GM19452 (cell line): ENCODE measurements at regions not wholly inside any gene's neighbourhood (a gene's known extent, or its start where the extent isn't known, plus 50 kb on each side); places are given as distances from the start of the nearest gene placed in this dataset.

Experiments used
- ATAC-seq: cut with Tn5 transposase; IDR thresholded peaks from one replicate; pipeline ENCODE4 v1.9.1; 2021; ENCODE audit not compliant: unreplicated experiment

DNA sequence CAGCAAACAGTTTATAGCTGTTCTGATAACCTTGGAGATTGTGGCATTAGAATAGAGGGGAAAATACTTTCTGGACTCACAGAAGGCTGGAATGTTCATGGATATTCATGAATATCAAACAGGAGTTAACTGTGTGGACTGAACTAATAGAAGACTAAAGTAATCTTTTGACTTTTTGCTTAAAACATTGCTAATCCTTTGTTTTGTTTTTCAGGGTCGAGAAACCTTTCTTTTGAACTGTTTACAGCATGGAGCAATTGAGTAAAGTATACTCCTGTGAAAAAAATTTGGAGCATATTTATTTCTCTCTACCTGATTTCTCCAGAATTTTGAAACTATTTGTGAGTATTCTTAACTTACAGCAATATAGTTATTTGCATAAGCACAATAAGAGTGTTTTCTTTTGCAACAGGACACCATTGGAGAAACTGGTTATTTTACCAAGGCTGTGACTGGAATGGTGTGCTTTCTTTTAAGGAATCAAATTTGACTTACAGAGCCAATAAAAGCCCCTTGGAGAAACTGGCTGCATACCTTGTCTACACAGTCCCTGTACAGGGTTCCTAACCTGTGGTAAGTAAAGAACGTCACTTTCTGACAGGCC, 821.6 kb downstream of the TBC1D22A start:
- ATAC-seq, result no peak

DNA sequence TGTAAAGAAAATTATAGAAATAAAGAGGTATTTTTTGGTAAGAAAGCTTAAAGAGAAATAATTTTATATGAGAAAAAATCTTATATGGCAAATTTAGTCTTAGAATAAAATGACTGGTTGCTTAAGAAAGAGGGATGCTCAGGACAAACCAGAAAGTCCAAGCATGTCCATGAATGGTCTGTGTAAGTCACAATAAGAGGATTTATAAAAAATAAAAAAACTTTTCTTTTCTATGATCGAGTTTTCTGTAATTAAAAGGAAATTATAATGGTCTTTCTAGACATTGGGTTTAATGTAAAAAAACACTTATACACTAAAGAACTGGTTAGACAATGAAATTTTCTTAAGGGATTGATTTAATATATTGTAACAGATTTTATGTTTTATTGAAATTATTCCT, 819.6 kb downstream of the TBC1D22A start:
- no peak for ATAC-seq

DNA sequence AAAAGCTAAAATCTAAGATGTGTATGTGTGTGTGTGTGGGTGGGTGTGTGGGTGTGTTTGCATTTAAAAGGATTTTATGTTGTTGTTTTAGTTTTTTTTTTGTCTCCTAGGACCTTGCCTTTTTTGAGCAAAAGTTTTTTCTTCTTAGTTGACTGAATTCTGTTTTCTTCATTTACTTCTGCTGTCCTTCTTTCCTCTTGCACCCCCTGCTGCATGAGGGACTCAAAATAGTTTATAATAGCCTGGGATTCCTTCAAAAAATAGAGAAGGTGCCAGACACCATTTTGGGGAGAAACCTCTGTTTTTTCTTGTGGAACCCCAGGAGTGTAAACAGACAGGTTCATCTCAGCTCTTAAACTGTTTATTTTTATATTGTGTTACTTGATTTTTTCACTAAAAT, 817.7 kb downstream of the TBC1D22A start:
- no peak for ATAC-seq

DNA sequence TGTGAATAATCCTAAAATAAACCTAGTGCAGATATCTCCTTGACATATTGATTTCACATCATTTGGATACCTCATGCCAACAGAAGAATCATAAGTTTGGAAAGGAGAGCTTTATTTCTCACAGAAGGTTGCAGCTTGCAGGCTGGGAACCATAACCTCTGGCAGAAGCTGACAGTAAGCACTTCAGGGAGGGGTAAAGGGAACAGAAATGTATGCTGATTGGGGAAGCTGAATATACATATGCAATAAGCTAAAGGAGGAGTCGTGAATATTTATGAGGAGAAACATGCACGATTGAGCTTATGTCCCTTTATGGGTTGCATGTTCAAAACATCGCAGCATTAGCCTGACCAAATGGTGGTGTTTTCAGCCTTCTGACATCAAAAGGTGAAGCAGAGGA, 814.5 kb downstream of the TBC1D22A start:
- no peak for ATAC-seq

DNA sequence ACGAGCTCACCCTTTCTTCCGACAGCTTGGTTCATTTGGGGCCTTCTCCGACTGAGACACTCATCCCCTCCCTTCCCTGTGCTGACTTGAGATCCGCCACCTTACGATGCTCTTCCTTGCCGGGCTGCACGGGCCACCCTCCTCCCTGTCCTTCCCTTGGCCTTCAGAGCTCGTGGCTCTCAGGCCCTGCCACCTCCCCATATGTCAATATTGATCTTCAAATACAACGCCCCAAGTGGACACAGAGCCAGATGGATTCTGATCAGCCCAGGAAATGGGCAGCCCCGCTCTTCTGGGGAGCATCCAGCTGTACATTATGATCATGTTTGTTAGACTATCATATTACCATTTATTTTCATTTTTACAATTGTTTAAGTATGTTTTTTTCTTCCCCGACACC, 812.8 kb downstream of the TBC1D22A start:
- ATAC-seq, result no peak

DNA sequence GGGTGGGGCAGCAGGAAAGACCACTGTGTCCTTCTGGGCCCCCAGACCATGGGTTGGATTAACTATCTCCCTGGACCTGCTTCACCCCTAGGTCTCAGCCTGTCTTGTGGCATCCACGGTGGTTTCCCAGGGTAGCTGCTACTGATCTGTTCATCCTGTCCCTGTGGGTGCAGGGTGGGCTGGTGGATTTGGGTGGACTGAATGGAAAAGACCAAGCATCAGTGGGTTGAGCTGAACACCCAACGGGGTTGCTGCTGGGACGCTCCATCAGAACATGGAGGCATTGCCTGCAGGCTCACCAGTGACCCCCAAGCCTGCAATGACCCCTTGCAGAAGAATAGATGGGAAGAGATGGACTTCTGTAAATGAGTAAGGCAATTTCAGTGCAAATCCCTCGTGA, 812.1 kb downstream of the TBC1D22A start:
- no peak for ATAC-seq

DNA sequence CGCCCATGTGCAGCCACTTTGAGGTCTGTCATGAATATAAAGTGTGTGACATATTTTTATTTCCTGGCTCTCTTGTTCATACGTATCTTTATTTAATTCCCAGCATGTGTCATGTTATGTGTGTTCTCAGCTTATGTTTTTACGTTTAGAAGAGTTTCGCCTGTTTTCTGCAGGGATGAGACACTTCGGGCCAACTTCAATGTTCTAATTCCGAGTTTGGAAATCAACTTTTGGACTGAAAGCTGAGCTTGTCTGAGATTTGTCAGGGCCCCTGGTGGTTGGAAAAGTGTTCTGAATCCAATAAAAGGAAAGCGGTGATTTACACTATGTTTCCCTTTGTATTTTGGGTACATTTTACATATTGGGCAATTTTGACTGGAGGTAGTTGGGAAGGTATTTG, 810.7 kb downstream of the TBC1D22A start:
- no peak for ATAC-seq

DNA sequence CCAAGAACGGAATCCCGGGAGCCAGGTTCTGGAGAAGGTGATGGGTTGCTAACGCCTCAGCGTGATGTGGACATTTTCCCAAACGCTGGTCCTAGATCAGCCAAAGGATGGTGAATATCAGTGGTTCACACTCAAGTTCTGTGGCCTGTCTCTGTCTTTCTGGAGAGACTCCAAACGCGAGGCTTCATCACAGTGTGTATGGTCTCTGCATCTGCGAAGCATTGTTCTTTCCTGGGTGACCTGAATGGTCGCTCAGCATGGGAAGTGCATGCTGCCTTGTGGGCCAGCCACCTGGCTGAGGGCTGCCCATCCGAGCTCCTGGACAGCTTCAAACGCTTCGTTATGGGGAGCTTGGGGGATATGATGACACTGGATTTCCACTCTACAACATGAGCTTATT, 810.0 kb downstream of the TBC1D22A start:
- no peak for ATAC-seq

DNA sequence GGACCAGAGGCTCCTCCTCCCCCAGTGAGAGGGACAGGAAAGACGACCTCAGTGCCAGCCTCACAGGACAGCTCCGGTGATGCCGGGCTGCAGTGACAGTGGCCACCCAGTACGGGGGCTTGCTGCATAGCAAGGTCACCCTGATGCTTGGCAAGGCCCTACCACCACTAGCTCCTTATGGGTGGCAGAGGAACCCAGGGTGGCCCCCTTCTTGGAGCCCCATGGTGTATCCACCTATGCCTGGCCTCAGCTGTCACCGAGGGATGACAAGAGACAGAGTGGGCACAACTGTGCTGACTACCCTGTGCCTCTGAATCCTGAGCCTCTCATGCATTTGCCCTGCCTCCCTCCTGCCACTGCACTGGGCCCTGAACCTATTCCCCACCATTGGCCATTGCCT, 809.2 kb downstream of the TBC1D22A start:
- no peak for ATAC-seq

DNA sequence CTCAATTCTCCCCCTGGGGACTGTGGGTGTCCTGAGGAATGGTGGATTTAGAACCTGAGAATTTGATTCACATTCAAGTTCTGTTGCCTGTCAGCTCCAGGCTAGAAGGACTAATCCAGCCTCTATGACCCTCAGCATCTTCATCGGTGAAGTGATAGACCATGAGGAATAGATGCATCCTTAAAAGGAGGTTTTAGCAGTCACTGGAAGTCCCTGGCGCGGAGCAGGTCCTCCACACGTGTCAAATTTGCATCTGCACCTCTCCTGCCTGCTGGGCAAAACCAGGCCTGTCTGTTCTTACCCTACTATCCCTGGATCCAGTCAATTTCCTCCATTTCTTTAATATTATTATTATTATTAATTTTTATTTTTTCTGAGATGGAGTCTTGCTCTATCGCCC, 808.4 kb downstream of the TBC1D22A start:
- ATAC-seq, result no peak

DNA sequence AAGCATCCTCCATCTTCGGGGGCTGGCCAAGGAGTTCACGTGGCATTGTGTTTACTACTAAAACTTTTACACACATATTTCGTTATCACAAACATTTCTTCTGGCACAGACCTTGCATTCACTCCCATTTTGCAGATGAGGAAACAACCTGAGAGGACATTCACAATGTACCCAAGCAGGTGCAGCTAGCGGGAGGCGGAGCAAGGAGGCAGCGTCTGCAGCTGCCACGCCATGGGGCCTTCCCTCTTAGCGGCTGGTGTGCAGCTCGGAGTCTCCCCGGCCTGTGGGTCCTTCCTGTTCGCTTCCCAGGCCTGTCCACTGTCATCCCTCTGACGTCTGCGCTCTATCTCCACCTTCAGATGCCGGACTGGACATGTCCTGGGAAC, 807.8 kb downstream of the TBC1D22A start:
- no peak for ATAC-seq

DNA sequence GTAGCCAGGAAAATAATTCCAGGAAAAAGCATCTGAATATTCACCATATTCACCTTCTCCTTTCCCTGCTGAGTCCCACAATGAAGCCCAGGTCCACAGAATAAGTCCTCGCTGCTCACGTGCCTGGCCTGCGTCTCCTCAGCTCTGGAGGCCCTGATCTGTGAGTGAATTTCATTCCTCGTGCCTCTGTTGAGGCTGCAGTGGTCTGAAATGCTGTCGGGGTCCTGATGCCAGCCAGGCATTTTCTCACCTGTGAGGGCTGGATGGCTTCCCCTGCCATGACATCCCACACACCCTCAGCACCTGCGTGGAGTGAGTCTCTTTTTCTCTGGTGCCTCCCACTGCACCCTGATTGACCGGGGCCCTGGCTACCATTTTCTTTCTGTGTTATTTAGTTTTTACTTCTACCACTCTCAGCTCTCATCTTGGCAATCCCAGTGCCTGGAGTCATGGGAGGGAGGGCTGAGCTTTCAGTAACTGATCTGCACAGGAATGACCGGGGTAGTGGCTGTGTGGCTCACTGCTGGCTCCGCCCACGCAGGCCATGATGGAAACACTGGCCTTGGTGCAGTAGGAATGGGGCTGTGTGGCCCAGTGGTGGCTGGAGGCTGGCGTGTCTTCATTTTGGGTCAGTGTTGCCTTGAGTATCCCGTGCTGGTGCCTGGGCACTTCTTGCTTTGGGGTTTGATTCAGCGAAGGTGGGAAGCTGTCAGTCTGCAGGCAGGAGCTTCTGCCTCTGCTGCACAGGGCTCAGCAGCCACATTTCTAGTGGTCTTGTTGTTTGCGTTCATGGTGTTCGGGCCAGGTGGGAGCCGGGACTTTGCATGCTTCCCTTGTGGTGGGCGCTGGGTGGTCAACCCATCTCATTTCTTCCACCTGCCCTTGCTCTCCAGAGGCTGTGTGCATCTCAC, 807.2 kb downstream of the TBC1D22A start:
- no peak for ATAC-seq

DNA sequence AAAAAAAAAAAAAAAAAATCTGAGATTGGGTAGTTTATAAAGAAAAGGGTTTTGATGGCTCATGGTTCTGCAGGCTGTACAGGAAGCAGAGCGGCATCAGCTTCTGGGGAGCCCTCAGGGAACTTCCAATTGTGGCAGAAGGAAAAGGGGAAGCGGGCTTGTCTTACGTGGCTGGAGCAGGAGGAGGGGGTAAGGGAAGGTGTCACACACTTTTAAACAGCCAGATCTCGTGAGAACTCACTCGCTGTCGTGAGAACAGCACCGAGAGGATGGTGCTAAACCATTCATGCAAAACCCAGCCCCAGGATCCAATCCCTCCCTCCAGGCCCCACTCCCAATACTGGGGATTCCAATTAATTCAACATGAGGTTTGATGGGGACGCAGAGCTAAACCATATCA, 806.2 kb downstream of the TBC1D22A start:
- ATAC-seq, result no peak

DNA sequence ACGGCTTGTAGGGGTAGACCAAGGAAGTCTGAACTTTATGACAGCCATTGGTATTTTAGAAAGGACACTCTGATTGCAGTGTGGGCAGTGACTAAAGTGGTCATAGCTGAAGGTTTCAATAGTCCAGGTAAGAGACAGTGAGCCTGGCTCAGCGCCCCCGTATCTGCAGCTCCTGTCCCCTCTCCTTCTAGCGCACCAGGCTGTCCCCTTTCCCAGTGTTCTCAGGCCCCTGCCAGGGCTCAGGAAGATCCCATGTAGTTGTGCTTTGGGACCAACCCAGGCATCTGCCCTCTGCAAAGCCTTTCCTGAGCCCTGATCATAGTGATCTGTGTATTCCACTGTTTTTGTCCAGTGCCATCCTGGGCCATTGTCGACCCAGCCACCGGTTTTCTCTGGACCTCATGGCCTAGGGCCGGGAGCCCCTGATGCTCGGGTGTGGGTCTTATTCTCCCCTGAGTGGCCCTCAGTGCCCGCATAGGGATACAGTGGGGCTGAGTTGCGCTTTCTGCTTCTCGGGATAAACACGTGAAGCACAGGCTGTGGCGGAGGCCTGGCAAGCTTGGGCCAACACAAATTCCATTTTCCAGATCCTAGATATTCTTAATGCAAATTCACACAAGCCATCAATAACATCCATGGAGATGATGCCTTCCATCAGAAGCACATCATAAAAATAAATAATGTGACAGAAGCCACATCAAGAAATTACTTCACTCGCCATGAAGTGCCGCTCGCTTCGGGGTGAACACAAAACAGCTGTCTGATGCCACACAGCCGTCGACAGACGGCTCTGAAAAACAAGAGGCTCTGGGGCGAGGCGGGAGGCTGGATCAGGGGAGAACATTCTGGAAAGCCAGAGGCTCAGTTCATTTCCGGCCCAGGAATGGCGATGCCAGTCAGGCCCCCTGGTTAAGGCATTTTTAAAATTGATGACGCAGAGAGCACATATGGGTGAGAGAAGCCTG, 805.0 kb downstream of the TBC1D22A start:
- ATAC-seq, result no peak

DNA sequence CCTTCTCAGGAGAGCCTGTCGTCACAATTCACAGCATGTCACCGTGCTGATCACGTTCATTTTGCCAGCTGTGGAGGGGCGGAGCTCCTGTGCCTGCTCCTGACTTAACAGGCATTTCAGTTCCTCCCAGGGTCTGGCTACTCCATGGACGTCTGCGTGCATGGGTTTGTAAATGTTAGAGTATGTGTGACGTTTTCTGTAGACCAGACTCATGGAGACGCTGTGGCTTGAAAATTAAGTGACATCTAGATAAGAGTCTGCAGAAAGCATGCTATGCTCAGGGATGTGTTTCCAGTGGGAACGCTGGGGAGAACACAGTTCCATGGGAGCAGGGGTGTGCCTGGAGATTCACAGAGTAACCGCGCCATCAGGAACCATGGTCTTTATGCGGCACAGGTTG, 804.0 kb downstream of the TBC1D22A start:
- no peak for ATAC-seq

DNA sequence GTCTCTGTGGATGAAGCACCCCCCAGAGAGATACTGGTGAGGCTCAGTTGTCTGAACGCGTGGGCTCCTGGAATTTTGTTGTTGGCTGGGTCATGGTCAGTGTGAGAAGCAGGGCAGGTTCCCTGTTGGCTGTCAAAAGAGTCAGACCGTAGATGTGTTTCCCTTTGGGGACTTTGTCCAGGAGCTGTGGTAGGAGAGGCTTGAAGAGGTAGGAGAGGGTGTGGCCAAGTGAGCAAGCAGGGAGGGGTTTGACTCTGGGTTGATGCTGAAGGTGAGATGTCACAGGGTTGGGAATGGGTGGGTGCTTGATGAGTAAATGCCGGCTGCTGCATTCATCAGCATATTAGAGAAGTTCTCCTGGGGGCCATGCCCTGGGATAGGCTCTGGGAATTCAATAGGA, 803.2 kb downstream of the TBC1D22A start:
- ATAC-seq, result no peak

DNA sequence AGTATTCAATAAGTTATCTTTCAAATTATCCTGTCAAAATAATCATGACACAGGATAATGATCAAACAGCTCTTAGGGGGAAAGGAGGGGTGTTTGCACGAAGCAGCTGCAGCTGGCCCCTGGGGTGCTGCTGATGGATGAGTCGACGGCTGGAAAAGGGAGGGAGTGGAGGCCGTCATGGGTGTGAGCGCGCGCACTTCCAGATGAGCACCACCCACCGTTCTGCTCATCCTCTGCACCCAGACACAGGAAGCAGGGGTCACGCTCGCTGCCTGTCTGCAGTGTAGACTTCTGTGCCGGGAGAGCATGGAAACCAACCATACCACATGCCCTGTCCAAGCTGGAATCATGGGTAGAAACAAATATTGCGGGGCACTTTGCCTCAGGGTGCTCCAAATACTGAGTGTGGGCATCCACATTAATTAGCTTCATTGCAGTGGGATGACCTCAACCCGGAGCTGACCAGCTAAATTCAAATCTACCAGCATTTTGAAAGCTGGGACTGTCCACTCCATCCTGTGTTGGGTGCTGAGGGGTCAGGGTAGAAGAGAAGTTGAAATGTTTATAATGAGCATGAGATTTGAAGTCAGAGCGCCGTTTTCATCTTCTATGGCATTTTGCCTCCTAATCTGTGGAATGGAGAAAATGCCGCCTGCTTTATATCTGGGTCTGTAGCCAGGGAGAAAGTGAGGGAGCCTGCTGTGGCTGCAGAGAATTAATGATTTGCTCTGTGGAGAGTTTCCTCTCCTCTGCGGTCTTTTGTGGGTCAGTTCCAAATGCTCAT, 802.4 kb downstream of the TBC1D22A start:
- no peak for ATAC-seq

DNA sequence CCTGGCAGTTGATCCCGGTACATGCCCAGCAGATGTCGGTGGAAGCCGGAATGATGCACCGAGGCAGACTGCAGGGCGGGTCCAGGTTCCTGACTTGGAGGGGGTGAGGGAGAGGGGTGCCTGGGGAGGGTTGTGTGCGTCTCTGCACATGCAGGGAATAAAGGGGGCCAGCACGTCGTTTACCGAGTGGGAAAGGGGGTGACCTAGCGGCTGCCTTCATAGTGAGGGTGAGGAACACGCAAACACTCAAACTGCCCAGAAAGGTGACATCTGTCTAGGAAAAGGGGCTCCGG, 801.7 kb downstream of the TBC1D22A start:
- ATAC-seq, result no peak

DNA sequence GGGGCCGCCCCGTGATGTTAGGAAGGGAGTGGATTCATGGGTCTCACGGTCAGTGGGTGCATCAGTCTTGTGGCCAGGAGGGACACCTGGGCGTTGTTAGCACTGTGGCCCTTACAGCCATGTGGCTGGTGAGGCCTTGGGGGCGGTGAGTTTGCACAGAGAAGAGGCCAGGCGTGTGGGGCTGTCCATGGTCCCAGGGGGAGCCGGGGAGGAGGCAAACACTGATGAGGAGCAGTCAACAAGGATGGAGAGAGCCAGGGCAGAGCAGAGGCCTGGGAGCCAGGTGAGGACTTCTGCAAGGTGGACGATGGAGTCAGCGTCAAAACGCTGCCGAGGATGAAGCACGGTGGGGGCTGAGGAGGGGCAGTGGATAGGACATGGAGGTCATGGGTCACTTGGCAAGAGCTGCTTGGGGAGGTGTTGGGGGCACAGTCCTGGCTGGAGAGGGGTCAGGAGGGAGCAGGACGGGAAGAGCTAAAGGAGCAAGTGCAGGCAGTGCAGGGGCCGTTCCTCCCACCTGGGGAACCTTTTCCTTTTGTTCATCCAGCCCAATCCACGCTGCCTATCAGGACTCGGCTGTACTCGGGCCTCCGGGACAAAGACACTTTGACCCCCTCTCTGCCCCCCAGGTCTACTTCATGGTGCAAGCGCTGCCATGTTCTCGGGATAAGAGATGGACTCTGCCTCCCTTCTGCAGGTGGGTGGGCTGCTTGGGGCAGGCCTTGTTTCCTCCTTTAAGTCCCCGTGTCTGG, 801.1 kb downstream of the TBC1D22A start:
- no peak for ATAC-seq

DNA sequence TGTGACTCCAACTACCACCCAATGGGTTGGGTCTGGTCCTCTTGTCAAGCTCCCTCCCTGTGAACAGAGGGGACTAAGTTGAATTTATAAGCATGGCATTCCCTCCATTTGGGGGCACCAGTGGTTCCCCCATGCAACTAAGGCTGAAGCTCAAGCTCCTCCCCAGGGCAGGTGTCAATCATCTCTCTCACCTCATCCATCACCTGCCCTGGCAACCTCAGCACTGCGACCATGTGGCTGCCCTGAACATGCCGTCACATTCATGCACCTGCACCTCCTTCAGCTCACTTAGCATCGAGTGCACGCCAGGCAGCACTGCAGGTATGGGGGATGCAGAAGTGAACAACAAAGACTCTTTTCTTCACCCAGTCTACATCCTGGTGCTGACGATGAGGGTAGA, 799.3 kb downstream of the TBC1D22A start:
- ATAC-seq, result no peak
